Epithelial cell of prostate (primary cell): ENCODE measurements at regions not wholly inside any gene's neighbourhood (a gene's known extent, or its start where the extent isn't known, plus 50 kb on each side); places are given as distances from the start of the nearest gene placed in this dataset.

Experiments
- DNase-seq: peaks from one replicate; pipeline ENCODE4 v3.0.0-alpha.2; 2011; ENCODE audit warnings: low read depth, low spot score
- H3K27ac ChIP-seq: fragments of 450-650 bp; 2 replicates; pipeline ENCODE4 v1.5.1; 2017; ENCODE audit warnings: mild to moderate bottlenecking

GRCh38 chr18:60951091-60951490 is 382.1 kb upstream of the CDH20 start:
- DNase-seq: no peak
- no peak overlapping the region for H3K27ac ChIP-seq

- DNase-seq: no peak
- H3K27ac ChIP-seq: no peak overlapping the region
These were observed 370.6 kb upstream of the CDH20 start for GRCh38 chr18:60962625-60963024.

GRCh38 chr18:60965856-60966255 is 367.4 kb upstream of the CDH20 start:
- DNase-seq: no peak
- no peak overlapping the region for H3K27ac ChIP-seq

GRCh38 chr18:60966876-60967275 is 366.4 kb upstream of the CDH20 start:
- H3K27ac ChIP-seq: no peak overlapping the region
- DNase-seq: no peak

GRCh38 chr18:60975420-60975819 is 357.8 kb upstream of the CDH20 start:
- no peak for DNase-seq
- no peak overlapping the region for H3K27ac ChIP-seq

GRCh38 chr18:60976976-60977375 is 356.3 kb upstream of the CDH20 start:
- DNase-seq: no peak
- no peak overlapping the region for H3K27ac ChIP-seq

GRCh38 chr18:60978338-60978737 is 354.9 kb upstream of the CDH20 start:
- DNase-seq: no peak
- no peak overlapping the region for H3K27ac ChIP-seq

- no peak for DNase-seq
- no peak overlapping the region for H3K27ac ChIP-seq
These were observed 352.7 kb upstream of the CDH20 start for GRCh38 chr18:60980422-60981005.

- no peak for DNase-seq
- H3K27ac ChIP-seq: no peak overlapping the region
These were observed 351.4 kb upstream of the CDH20 start for GRCh38 chr18:60981682-60982328.

- H3K27ac ChIP-seq: no peak overlapping the region
- no peak for DNase-seq
These were observed 350.9 kb upstream of the CDH20 start for GRCh38 chr18:60982329-60982695.

GRCh38 chr18:60982928-60983327 is 350.3 kb upstream of the CDH20 start:
- H3K27ac ChIP-seq: no peak overlapping the region

GRCh38 chr18:60984510-60984909 is 348.7 kb upstream of the CDH20 start:
- no peak for DNase-seq
- no peak overlapping the region for H3K27ac ChIP-seq

More at GRCh38 chr18:60982928-60983327, 350.3 kb upstream of the CDH20 start:
- no peak for DNase-seq

- DNase-seq: no peak
These were observed 345.3 kb upstream of the CDH20 start for GRCh38 chr18:60987963-60988362.

GRCh38 chr18:60996326-60996725 is 336.9 kb upstream of the CDH20 start:
- H3K27ac ChIP-seq: no peak overlapping the region
- no peak for DNase-seq

More at GRCh38 chr18:60987963-60988362, 345.3 kb upstream of the CDH20 start:
- no peak overlapping the region for H3K27ac ChIP-seq

GRCh38 chr18:60996822-60997221 is 336.4 kb upstream of the CDH20 start:
- no peak overlapping the region for H3K27ac ChIP-seq
- no peak for DNase-seq

GRCh38 chr18:61001138-61001537 is 332.1 kb upstream of the CDH20 start:
- H3K27ac ChIP-seq: peak overlapping the region; percentile 34
- DNase-seq: peak; percentile 20

GRCh38 chr18:61006687-61007224 is 326.5 kb upstream of the CDH20 start:
- no peak overlapping the region for H3K27ac ChIP-seq
- no peak for DNase-seq

- H3K27ac ChIP-seq: no peak overlapping the region
- no peak for DNase-seq
These were observed 313.6 kb upstream of the CDH20 start for GRCh38 chr18:61019338-61020301.

GRCh38 chr18:61025596-61025995 is 307.6 kb upstream of the CDH20 start:
- H3K27ac ChIP-seq: no peak overlapping the region
- no peak for DNase-seq

GRCh38 chr18:61031626-61032025 is 301.6 kb upstream of the CDH20 start:
- no peak overlapping the region for H3K27ac ChIP-seq
- no peak for DNase-seq

- no peak for DNase-seq
- H3K27ac ChIP-seq: no peak overlapping the region
These were observed 298.6 kb upstream of the CDH20 start for GRCh38 chr18:61034580-61034979.
